Nephron (organoid): ENCODE measurements at regions not wholly inside any gene's neighbourhood (a gene's known extent, or its start where the extent isn't known, plus 50 kb on each side); places are given as distances from the start of the nearest gene placed in this dataset.

Source experiments
- H3K27ac Mint-ChIP-seq, 3 experiments: 2 replicates each; pipeline ENCODE4 v1.8.0; 2020; ENCODE audit warnings: mixed read lengths in 3 of 3, mild to moderate bottlenecking in 2 of 3, moderate library complexity in 1 of 3
- H3K27me3 Mint-ChIP-seq: 2 replicates; pipeline ENCODE4 v1.8.0; 2021; ENCODE audit warnings: low read depth, mild to moderate bottlenecking, moderate library complexity, mixed read lengths
- H3K36me3 Mint-ChIP-seq: 2 replicates; pipeline ENCODE4 v1.8.0; 2020; ENCODE audit warnings: low read depth, mixed read lengths
- H3K4me1 Mint-ChIP-seq: 2 replicates; pipeline ENCODE4 v1.8.0; 2020; ENCODE audit warnings: mixed read lengths
- H3K4me3 Mint-ChIP-seq, 3 experiments: 2 replicates each; pipeline ENCODE4 v1.8.0; 2020; ENCODE audit warnings: mild to moderate bottlenecking in 3 of 3, mixed read lengths in 3 of 3, moderate library complexity in 2 of 3
- H3K9me3 Mint-ChIP-seq: 2 replicates; pipeline ENCODE4 v1.8.0; 2020; ENCODE audit warnings: mixed read lengths
- TF ChIP-seq, protein P1 (sequence below), 3 experiments: fragments of 200-600 bp; sonication (generic); IDR thresholded peaks; one replicate each; pipeline ENCODE4 v1.5.0; 2021; ENCODE audit warnings: antibody characterized with exemption in 3 of 3; ENCODE audit not compliant: unreplicated experiment in 3 of 3

- H3K4me1 Mint-ChIP-seq, result no peaks in the 10 kb centered on the region
- no peak overlapping the region for H3K4me3 Mint-ChIP-seq
- H3K9me3 Mint-ChIP-seq, result peaks cover 3% of the 10 kb centered on the region
- H3K36me3 Mint-ChIP-seq, result no peaks in the 10 kb centered on the region
- H3K27me3 Mint-ChIP-seq, result no peaks in the 10 kb centered on the region
- TF ChIP-seq, protein P1, sequence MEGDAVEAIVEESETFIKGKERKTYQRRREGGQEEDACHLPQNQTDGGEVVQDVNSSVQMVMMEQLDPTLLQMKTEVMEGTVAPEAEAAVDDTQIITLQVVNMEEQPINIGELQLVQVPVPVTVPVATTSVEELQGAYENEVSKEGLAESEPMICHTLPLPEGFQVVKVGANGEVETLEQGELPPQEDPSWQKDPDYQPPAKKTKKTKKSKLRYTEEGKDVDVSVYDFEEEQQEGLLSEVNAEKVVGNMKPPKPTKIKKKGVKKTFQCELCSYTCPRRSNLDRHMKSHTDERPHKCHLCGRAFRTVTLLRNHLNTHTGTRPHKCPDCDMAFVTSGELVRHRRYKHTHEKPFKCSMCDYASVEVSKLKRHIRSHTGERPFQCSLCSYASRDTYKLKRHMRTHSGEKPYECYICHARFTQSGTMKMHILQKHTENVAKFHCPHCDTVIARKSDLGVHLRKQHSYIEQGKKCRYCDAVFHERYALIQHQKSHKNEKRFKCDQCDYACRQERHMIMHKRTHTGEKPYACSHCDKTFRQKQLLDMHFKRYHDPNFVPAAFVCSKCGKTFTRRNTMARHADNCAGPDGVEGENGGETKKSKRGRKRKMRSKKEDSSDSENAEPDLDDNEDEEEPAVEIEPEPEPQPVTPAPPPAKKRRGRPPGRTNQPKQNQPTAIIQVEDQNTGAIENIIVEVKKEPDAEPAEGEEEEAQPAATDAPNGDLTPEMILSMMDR (IDR thresholded peaks at IDR 0.05; ENCODE audit: unreplicated experiment in 3 of 3), result no peak
- no peak overlapping the region for H3K27ac Mint-ChIP-seq
Observed at GRCh38 chr11:104798789-104799188, 99.5 kb downstream of the CASP12 start.

DNA sequence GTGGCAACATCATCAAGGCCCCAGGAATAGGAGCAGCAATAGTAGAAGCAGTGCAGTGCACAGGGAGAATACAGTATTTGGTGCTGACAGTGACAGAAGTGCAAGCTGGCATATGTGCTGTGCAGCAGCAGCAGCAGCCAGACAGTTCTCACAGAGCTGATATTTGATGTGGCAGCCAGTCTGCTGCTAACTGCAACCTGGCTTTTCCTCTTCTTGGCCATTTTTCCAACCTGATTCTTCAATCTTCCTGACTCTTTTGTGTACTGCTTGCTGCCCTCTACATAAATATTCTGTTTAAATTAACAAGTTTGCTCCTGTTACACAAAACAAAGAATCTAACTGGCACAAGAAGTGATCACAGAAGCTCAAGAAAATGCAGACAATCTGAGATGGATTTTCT is 102.0 kb downstream of the CASP12 start:
- H3K4me1 Mint-ChIP-seq, result peaks cover 15% of the 10 kb centered on the region
- TF ChIP-seq, protein P1 (IDR thresholded peaks at IDR 0.05; ENCODE audit: unreplicated experiment in 3 of 3), result no peak
- H3K4me3 Mint-ChIP-seq, result no peak overlapping the region
- H3K27me3 Mint-ChIP-seq, result no peaks in the 10 kb centered on the region
- no peaks in the 10 kb centered on the region for H3K36me3 Mint-ChIP-seq
- H3K27ac Mint-ChIP-seq, result no peak overlapping the region
- H3K9me3 Mint-ChIP-seq, result peaks cover 3% of the 10 kb centered on the region

- Mint-ChIP-seq H3K4me1 (peaks cover 15% of the 10 kb centered on the region), H3K27me3 (no peaks in the 10 kb centered on the region)
Observed at GRCh38 chr11:104795501-104796213, 102.6 kb downstream of the CASP12 start.

GRCh38 chr11:104792861-104793260 is 105.4 kb downstream of the CASP12 start:
- Mint-ChIP-seq H3K27me3 (no peaks in the 10 kb centered on the region), H3K9me3 (peaks cover 3% of the 10 kb centered on the region), H3K27ac (no peak overlapping the region), H3K36me3 (no peaks in the 10 kb centered on the region), H3K4me1 (peaks cover 15% of the 10 kb centered on the region), H3K4me3 (no peak overlapping the region)
- TF ChIP-seq, protein P1 (IDR thresholded peaks at IDR 0.05; ENCODE audit: unreplicated experiment in 3 of 3), result no peak

More at GRCh38 chr11:104795501-104796213, 102.6 kb downstream of the CASP12 start:
- H3K4me3 Mint-ChIP-seq, result no peak overlapping the region
- TF ChIP-seq, protein P1 (IDR thresholded peaks at IDR 0.05; ENCODE audit: unreplicated experiment in 3 of 3), result no peak
- H3K27ac Mint-ChIP-seq, result no peak overlapping the region
- H3K9me3 Mint-ChIP-seq, result peaks cover 3% of the 10 kb centered on the region
- no peaks in the 10 kb centered on the region for H3K36me3 Mint-ChIP-seq

DNA sequence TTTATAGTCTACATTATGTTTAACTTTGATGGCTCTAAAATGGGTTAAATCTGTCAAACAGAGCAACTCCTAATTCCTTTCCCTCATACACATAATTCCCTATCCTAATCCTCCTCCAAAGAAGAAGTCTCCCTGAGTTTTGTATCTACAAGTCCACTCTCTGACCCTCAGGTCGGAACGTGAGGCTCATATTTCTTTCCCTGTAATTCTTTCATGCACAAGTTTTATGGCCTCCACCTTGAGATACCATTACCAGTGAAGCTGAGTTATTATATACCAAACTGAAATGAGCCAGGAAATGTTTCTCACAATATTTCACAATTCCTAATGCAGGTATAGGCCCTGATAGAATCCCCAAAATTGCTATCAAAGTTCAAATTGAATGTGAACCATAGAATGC is 106.4 kb downstream of the CASP12 start:
- peak overlapping the region in 1 of 3 experiments; percentile 15 for H3K27ac Mint-ChIP-seq
- no peaks in the 10 kb centered on the region for H3K27me3 Mint-ChIP-seq
- no peaks in the 10 kb centered on the region for H3K36me3 Mint-ChIP-seq
- TF ChIP-seq, protein P1 (IDR thresholded peaks at IDR 0.05; ENCODE audit: unreplicated experiment in 3 of 3), result no peak
- no peak overlapping the region for H3K4me3 Mint-ChIP-seq
- H3K4me1 Mint-ChIP-seq, result peaks cover 15% of the 10 kb centered on the region
- peaks cover 3% of the 10 kb centered on the region for H3K9me3 Mint-ChIP-seq
